Neural progenitor cell (in vitro differentiated cells): ENCODE measurements at regions not wholly inside any gene's neighbourhood (a gene's known extent, or its start where the extent isn't known, plus 50 kb on each side); places are given as distances from the start of the nearest gene placed in this dataset.

Experiments used
- CTCF ChIP-seq: fragments of 200-600 bp; sonication (generic); IDR thresholded peaks from 2 replicates; pipeline ENCODE4 v1.5.1; 2017; ENCODE audit warnings: antibody characterized with exemption, mild to moderate bottlenecking
- EZH2 ChIP-seq: fragments of 200-600 bp; sonication (generic); IDR thresholded peaks from 2 replicates; pipeline ENCODE4 v1.6.1; 2017; ENCODE audit warnings: antibody characterized with exemption, mild to moderate bottlenecking, moderate library complexity

GRCh38 chr13:59543418-59543817 lies 620.3 kb downstream of the DIAPH3 start:
- TF ChIP-seq CTCF: no peak
- TF ChIP-seq EZH2: no peak
